Adrenal gland (tissue), 5 donors: ENCODE measurements at regions not wholly inside any gene's neighbourhood (a gene's known extent, or its start where the extent isn't known, plus 50 kb on each side); places are given as distances from the start of the nearest gene placed in this dataset.

Experiments used
- CTCF ChIP-seq, 6 experiments: fragments of 450-650 bp in 4 of 6; fragments of 200-600 bp in 2 of 6; sonication (generic) in 1 of 6; IDR thresholded peaks; 1 replicate in 5 of 6; 2 replicates in 1 of 6; pipeline versions ENCODE4 v1.5.1 to v1.8.0; 2016 to 2021; ENCODE audit warnings: antibody characterized with exemption in 6 of 6, mild to moderate bottlenecking in 2 of 6, moderate library complexity in 1 of 6
- POLR2A ChIP-seq, 2 donors: fragments of 450-650 bp; IDR thresholded peaks; one replicate each; pipeline ENCODE4 v1.6.1; 2017; ENCODE audit warnings: antibody characterized with exemption in 2 of 2, mild to moderate bottlenecking in 2 of 2, moderate library complexity in 1 of 2
- donor health status: DM: no; HTN: no; CAD: no.

GRCh38 chr2:136314240-136314639 is 196.3 kb upstream of the CXCR4 start:
- TF ChIP-seq CTCF (IDR thresholded peaks at IDR 0.05) (no peak), POLR2A (IDR thresholded peaks at IDR 0.05) (no peak)
